NOMO-1 (cell line): ENCODE measurements at regions not wholly inside any gene's neighbourhood (a gene's known extent, or its start where the extent isn't known, plus 50 kb on each side); places are given as distances from the start of the nearest gene placed in this dataset.

Experiments
- DNase-seq, 2 experiments: peaks; one replicate each; lab custom pipeline; 2025; ENCODE audit not compliant: unreplicated experiment in 2 of 2; lab: John Stamatoyannopoulos, UW

GRCh38 chr2:165033402-165033801, 78.1 kb upstream of the SLC38A11 start:
- DNase-seq, result no peak

GRCh38 chr2:165032559-165032958, 77.2 kb upstream of the SLC38A11 start:
- no peak for DNase-seq

DNA sequence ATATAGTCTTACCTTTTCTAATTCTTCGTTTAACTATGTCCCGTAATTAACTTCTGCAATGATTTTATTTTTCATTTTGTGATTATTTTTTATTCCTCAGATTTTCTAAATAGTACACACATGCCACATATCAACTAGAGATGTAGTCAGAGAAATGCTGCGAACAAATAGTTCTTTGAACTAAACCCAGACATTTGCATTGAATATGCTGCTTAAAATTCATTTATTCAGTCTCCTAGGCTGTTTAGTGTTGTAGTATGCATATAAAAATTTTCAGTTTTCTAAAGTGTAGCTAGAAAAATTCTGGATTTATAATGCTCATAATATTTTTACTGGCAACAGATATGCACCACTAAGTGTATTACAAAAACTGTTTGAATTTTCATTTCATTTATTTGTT, 68.9 kb upstream of the SLC38A11 start:
- DNase-seq, result no peak

DNA sequence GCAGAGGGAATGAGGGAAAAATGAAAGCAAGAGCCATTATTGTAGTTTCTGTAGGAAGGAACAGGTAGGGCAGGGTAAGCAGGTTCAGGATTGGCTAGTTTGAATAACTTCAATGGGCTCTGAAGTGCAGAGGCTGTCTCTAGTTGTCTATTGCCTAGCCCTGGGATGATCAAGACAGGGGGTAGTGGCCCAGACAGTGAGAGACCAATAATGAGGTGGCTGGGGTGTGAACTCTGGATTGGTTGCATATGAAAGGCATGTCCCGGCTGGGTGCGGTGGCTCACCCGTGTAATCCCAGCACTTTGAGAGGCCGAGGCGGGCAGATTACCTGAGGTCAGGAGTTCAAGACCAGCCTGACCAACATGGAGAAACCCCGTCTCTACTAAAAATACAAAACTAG, 67.5 kb upstream of the SLC38A11 start:
- DNase-seq, result no peak

GRCh38 chr2:165017966-165018596, 62.8 kb upstream of the SLC38A11 start:
- DNase-seq, result no peak

- peak; percentile 57 to 90 for DNase-seq
Measured at GRCh38 chr2:165016772-165017411, 61.6 kb upstream of the SLC38A11 start.

GRCh38 chr2:165015052-165015642, 59.8 kb upstream of the SLC38A11 start:
- DNase-seq, result peak; percentile 42 to 55

- peak in 1 of 2 experiments; percentile 31 for DNase-seq
Measured at GRCh38 chr2:165013944-165014619, 58.8 kb upstream of the SLC38A11 start.

GRCh38 chr2:165011199-165011598, 55.9 kb upstream of the SLC38A11 start:
- no peak for DNase-seq

- DNase-seq, result no peak
Measured at GRCh38 chr2:165010556-165010955, 55.2 kb upstream of the SLC38A11 start.

- no peak for DNase-seq
Measured at GRCh38 chr2:165009466-165009865, 54.1 kb upstream of the SLC38A11 start.

GRCh38 chr2:165008730-165009315, 53.5 kb upstream of the SLC38A11 start:
- no peak for DNase-seq

- DNase-seq, result peak in 1 of 2 experiments; percentile 40
Measured at GRCh38 chr2:165007161-165007744, 51.9 kb upstream of the SLC38A11 start.
